ENCODE measurements at regions not wholly inside any gene's neighbourhood (a gene's known extent, or its start where the extent isn't known, plus 50 kb on each side); places are given as distances from the start of the nearest gene placed in this dataset.

- TF ChIP-seq CTCF (IDR thresholded peaks at IDR 0.05; ENCODE audit: control extremely low read depth, extremely low read depth): no peak
- no peak overlapping the region for H3K9ac ChIP-seq (ENCODE audit: insufficient read depth in 1 of 2, low read length in 2 of 2)
- DNase-seq (no peak), ATAC-seq (ENCODE audit: insufficient read depth, low FRiP score) (no peak)
- peaks cover 5 to 51% (median 39%) of the 10 kb centered on the region in 3 donors for H3K27me3 ChIP-seq (ENCODE audit: control insufficient read depth in 3 of 3, insufficient read depth in 3 of 3, low read length in 2 of 3)
- H3K9me3 ChIP-seq (ENCODE audit: control insufficient read depth in 4 of 4, insufficient read depth in 3 of 4, low read length in 3 of 4): peaks cover 0 to 7% (median 0%) of the 10 kb centered on the region in 4 donors
- no peak overlapping the region for H3K27ac ChIP-seq (ENCODE audit: low read depth in 1 of 2, low read length in 1 of 2)
- H3K4me1 ChIP-seq (ENCODE audit: control insufficient read depth in 5 of 5, insufficient read depth in 5 of 5, low read length in 5 of 5): no peaks in the 10 kb centered on the region
- 90% methylated on average over 12 of the region's 12 CpGs for WGBS, 2 donors
- H3K4me3 ChIP-seq: no peak overlapping the region
- H3K36me3 ChIP-seq (ENCODE audit: control insufficient read depth in 4 of 4, insufficient read depth in 4 of 4, low read length in 4 of 4): no peaks in the 10 kb centered on the region
These were observed 218.8 kb downstream of the TEX29 start for GRCh38 chr13:111539252-111539651.

GRCh38 chr13:111539791-111540446, 219.5 kb downstream of the TEX29 start:
- H3K27me3 ChIP-seq (ENCODE audit: control insufficient read depth in 3 of 3, insufficient read depth in 3 of 3, low read length in 2 of 3): peaks cover 5 to 44% (median 32%) of the 10 kb centered on the region in 3 donors
- 74 to 83% methylated on average over 17 of the region's 17 CpGs for WGBS, 2 donors
- TF ChIP-seq CTCF (IDR thresholded peaks at IDR 0.05; ENCODE audit: control extremely low read depth, extremely low read depth): no peak

GRCh38 chr13:111540486-111540885, 220.0 kb downstream of the TEX29 start:
- H3K9ac ChIP-seq (ENCODE audit: insufficient read depth in 1 of 2, low read length in 2 of 2): no peak overlapping the region
- no peaks in the 10 kb centered on the region for H3K4me1 ChIP-seq (ENCODE audit: control insufficient read depth in 5 of 5, insufficient read depth in 5 of 5, low read length in 5 of 5)
- no peak for DNase-seq
- no peak for ATAC-seq (ENCODE audit: insufficient read depth, low FRiP score)
- no peak for TF ChIP-seq CTCF (IDR thresholded peaks at IDR 0.05; ENCODE audit: control extremely low read depth, extremely low read depth)
- peaks cover 0 to 12% (median 0%) of the 10 kb centered on the region in 4 donors for H3K9me3 ChIP-seq (ENCODE audit: control insufficient read depth in 4 of 4, insufficient read depth in 3 of 4, low read length in 3 of 4)
- H3K27ac ChIP-seq (ENCODE audit: low read depth in 1 of 2, low read length in 1 of 2): no peak overlapping the region
- H3K4me3 ChIP-seq: no peak overlapping the region
- peaks cover 5 to 39% (median 26%) of the 10 kb centered on the region in 3 donors for H3K27me3 ChIP-seq (ENCODE audit: control insufficient read depth in 3 of 3, insufficient read depth in 3 of 3, low read length in 2 of 3)
- H3K36me3 ChIP-seq (ENCODE audit: control insufficient read depth in 4 of 4, insufficient read depth in 4 of 4, low read length in 4 of 4): no peaks in the 10 kb centered on the region
- 90 to 91% methylated on average over 10 of the region's 10 CpGs for WGBS, 2 donors

More at GRCh38 chr13:111539791-111540446, 219.5 kb downstream of the TEX29 start:
- DNase-seq: no peak
- no peak overlapping the region for H3K4me3 ChIP-seq
- no peak overlapping the region for H3K27ac ChIP-seq (ENCODE audit: low read depth in 1 of 2, low read length in 1 of 2)
- peaks cover 0 to 10% (median 0%) of the 10 kb centered on the region in 4 donors for H3K9me3 ChIP-seq (ENCODE audit: control insufficient read depth in 4 of 4, insufficient read depth in 3 of 4, low read length in 3 of 4)
- no peak overlapping the region for H3K9ac ChIP-seq (ENCODE audit: insufficient read depth in 1 of 2, low read length in 2 of 2)
- H3K36me3 ChIP-seq (ENCODE audit: control insufficient read depth in 4 of 4, insufficient read depth in 4 of 4, low read length in 4 of 4): no peaks in the 10 kb centered on the region
- no peak for ATAC-seq (ENCODE audit: insufficient read depth, low FRiP score)
- no peaks in the 10 kb centered on the region for H3K4me1 ChIP-seq (ENCODE audit: control insufficient read depth in 5 of 5, insufficient read depth in 5 of 5, low read length in 5 of 5)
